ENCODE measurements at regions not wholly inside any gene's neighbourhood (a gene's known extent, or its start where the extent isn't known, plus 50 kb on each side); places are given as distances from the start of the nearest gene placed in this dataset.
A peak's percentile ranks its signal among the peaks of the same experiment; 100 is the strongest.
"Not testable (repeated sequence)": the region's sequence is repeated elsewhere in the genome, so short reads cannot be mapped to it uniquely, and the experiment has no call there.

GRCh38 chr5:54404568-54404967, 50.9 kb upstream of the HSPB3 start:
- TF ChIP-seq CTCF (IDR thresholded peaks at IDR 0.05; ENCODE audit: borderline replicate concordance, control extremely low read depth, extremely low read depth, insufficient read depth, missing control alignments) = no peak
- no peak for DNase-seq (ENCODE audit: low spot score)
- in situ Hi-C loops (cut with MboI; ENCODE audit: low sequenced_read_pairs, unreplicated experiment) = no loop called here

GRCh38 chr5:54403885-54404416, 51.5 kb upstream of the HSPB3 start:
- TF ChIP-seq CTCF (IDR thresholded peaks at IDR 0.05; ENCODE audit: borderline replicate concordance, control extremely low read depth, extremely low read depth, insufficient read depth, missing control alignments) = no peak
- no peak for DNase-seq (ENCODE audit: low spot score)
- in situ Hi-C loops (cut with MboI; ENCODE audit: low sequenced_read_pairs, unreplicated experiment) = no loop called here

- in situ Hi-C loops (cut with MboI; ENCODE audit: low sequenced_read_pairs, unreplicated experiment) = no loop called here
- no peak for TF ChIP-seq CTCF (IDR thresholded peaks at IDR 0.05; ENCODE audit: borderline replicate concordance, control extremely low read depth, extremely low read depth, insufficient read depth, missing control alignments)
- DNase-seq (ENCODE audit: low spot score) = no peak
Observed at GRCh38 chr5:54403121-54403520, 52.4 kb upstream of the HSPB3 start.

GRCh38 chr5:54401515-54401914, 54.0 kb upstream of the HSPB3 start:
- peak; percentile 38 for DNase-seq (ENCODE audit: low spot score)
- no peak for TF ChIP-seq CTCF (IDR thresholded peaks at IDR 0.05; ENCODE audit: borderline replicate concordance, control extremely low read depth, extremely low read depth, insufficient read depth, missing control alignments)
- in situ Hi-C loops (cut with MboI; ENCODE audit: low sequenced_read_pairs, unreplicated experiment) = no loop called here

- DNase-seq (ENCODE audit: low spot score) = no peak
- TF ChIP-seq CTCF (IDR thresholded peaks at IDR 0.05; ENCODE audit: borderline replicate concordance, control extremely low read depth, extremely low read depth, insufficient read depth, missing control alignments) = no peak
- in situ Hi-C loops (cut with MboI; ENCODE audit: low sequenced_read_pairs, unreplicated experiment) = loop anchor here (25.0 kb wide), 1 partner anchor 89 kb away; no protein-coding TSS in a partner anchor
Observed at GRCh38 chr5:54398191-54398590, 57.3 kb upstream of the HSPB3 start.

GRCh38 chr5:54397420-54397819, 58.1 kb upstream of the HSPB3 start:
- no peak for DNase-seq (ENCODE audit: low spot score)
- in situ Hi-C loops (cut with MboI; ENCODE audit: low sequenced_read_pairs, unreplicated experiment) = loop anchor here (25.0 kb wide), 1 partner anchor 90 kb away; no protein-coding TSS in a partner anchor
- no peak for TF ChIP-seq CTCF (IDR thresholded peaks at IDR 0.05; ENCODE audit: borderline replicate concordance, control extremely low read depth, extremely low read depth, insufficient read depth, missing control alignments)

GRCh38 chr5:54393007-54393406, 62.5 kb upstream of the HSPB3 start:
- not testable (repeated sequence) for DNase-seq (ENCODE audit: low spot score)
- in situ Hi-C loops (cut with MboI; ENCODE audit: low sequenced_read_pairs, unreplicated experiment) = loop anchor here (25.0 kb wide), 1 partner anchor 94 kb away; no protein-coding TSS in a partner anchor
